AG04449 (cell line): ENCODE measurements at regions not wholly inside any gene's neighbourhood (a gene's known extent, or its start where the extent isn't known, plus 50 kb on each side); places are given as distances from the start of the nearest gene placed in this dataset.

Source experiments
- CTCF ChIA-PET: fragments of 350-600 bp; formaldehyde crosslinking; extraction: SDS; loops from one replicate; lab custom pipeline; 2021; ENCODE audit warnings: antibody characterized with exemption; lab: Yijun Ruan, JAX
- POLR2A ChIA-PET: fragments of 400-600, 350-600 bp; formaldehyde crosslinking; extraction: SDS; loops from one replicate; lab custom pipeline; 2020; ENCODE audit warnings: antibody characterized with exemption, inconsistent platforms; lab: Yijun Ruan, JAX
- DNase-seq: peaks from one replicate; pipeline ENCODE4 v3.0.0-alpha.2; 2010; ENCODE audit warnings: low read depth, low spot score
- H3K4me3 ChIP-seq: 2 replicates; pipeline ENCODE4 v1.5.1; 2011; ENCODE audit warnings: low read depth, mild to moderate bottlenecking, control low read depth, low read length
- CTCF ChIP-seq: IDR thresholded peaks from one replicate; pipeline ENCODE4 v1.5.1; 2011; ENCODE audit warnings: mild to moderate bottlenecking, moderate library complexity, low read length, control low read depth, inconsistent platforms; ENCODE audit not compliant: insufficient read depth; ENCODE audit errors: missing control alignments

GRCh38 chr13:68025604-68026003 is 795.5 kb upstream of the PCDH9 start:
- H3K4me3 ChIP-seq: no peak overlapping the region
- no peak for TF ChIP-seq CTCF
- CTCF ChIA-PET: no interaction called here
- no peak for DNase-seq
- POLR2A ChIA-PET: no interaction called here

- H3K4me3 ChIP-seq: no peak overlapping the region
- DNase-seq: no peak
- POLR2A ChIA-PET: no interaction called here
- no peak for TF ChIP-seq CTCF
- CTCF ChIA-PET: no interaction called here
Observed at GRCh38 chr13:68023838-68024581, 793.9 kb upstream of the PCDH9 start.

GRCh38 chr13:68019901-68020300 is 789.8 kb upstream of the PCDH9 start:
- TF ChIP-seq CTCF: no peak
- DNase-seq: no peak
- no peak overlapping the region for H3K4me3 ChIP-seq
- ChIA-PET CTCF (no interaction called here), POLR2A (no interaction called here)

GRCh38 chr13:68009546-68009945 is 779.4 kb upstream of the PCDH9 start:
- ChIA-PET CTCF (no interaction called here), POLR2A (no interaction called here)
- no peak overlapping the region for H3K4me3 ChIP-seq
- no peak for TF ChIP-seq CTCF
- no peak for DNase-seq

GRCh38 chr13:68007576-68007975 is 777.4 kb upstream of the PCDH9 start:
- DNase-seq: no peak
- CTCF ChIA-PET: no interaction called here
- no peak for TF ChIP-seq CTCF
- no peak overlapping the region for H3K4me3 ChIP-seq
- POLR2A ChIA-PET: no interaction called here

- ChIA-PET CTCF (no interaction called here), POLR2A (no interaction called here)
- no peak overlapping the region for H3K4me3 ChIP-seq
- no peak for TF ChIP-seq CTCF
- DNase-seq: no peak
Observed at GRCh38 chr13:67996101-67996500, 766.0 kb upstream of the PCDH9 start.
